Mammary epithelial cell (primary cell): ENCODE measurements at regions not wholly inside any gene's neighbourhood (a gene's known extent, or its start where the extent isn't known, plus 50 kb on each side); places are given as distances from the start of the nearest gene placed in this dataset.

Experiments used
- EZH2 ChIP-seq: IDR thresholded peaks from 2 replicates; pipeline ENCODE4 v1.6.1; 2012; ENCODE audit warnings: low read length, inconsistent platforms, borderline replicate concordance
- TF ChIP-seq, protein P1 (sequence below), 2 donors: IDR thresholded peaks in 1 of 2; conservative IDR thresholded peaks in 1 of 2; 2 replicates each; pipeline ENCODE4 v1.5.1; 2011 to 2012; ENCODE audit warnings: inconsistent platforms in 2 of 2, low read length in 2 of 2, mild to moderate bottlenecking in 2 of 2, control low read depth in 1 of 2, low read depth in 1 of 2; ENCODE audit not compliant: insufficient read depth in 1 of 2; ENCODE audit errors: extremely low read depth in 1 of 2

GRCh38 chr5:110969502-110969901 lies 102.0 kb upstream of the TSLP start:
- TF ChIP-seq, protein P1, sequence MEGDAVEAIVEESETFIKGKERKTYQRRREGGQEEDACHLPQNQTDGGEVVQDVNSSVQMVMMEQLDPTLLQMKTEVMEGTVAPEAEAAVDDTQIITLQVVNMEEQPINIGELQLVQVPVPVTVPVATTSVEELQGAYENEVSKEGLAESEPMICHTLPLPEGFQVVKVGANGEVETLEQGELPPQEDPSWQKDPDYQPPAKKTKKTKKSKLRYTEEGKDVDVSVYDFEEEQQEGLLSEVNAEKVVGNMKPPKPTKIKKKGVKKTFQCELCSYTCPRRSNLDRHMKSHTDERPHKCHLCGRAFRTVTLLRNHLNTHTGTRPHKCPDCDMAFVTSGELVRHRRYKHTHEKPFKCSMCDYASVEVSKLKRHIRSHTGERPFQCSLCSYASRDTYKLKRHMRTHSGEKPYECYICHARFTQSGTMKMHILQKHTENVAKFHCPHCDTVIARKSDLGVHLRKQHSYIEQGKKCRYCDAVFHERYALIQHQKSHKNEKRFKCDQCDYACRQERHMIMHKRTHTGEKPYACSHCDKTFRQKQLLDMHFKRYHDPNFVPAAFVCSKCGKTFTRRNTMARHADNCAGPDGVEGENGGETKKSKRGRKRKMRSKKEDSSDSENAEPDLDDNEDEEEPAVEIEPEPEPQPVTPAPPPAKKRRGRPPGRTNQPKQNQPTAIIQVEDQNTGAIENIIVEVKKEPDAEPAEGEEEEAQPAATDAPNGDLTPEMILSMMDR (conservative IDR thresholded peaks at IDR 0.05 in 1 of 2, IDR thresholded peaks at IDR 0.05 in 1 of 2; ENCODE audit: extremely low read depth in 1 of 2, insufficient read depth in 1 of 2, low read depth in 1 of 2, low read length in 2 of 2) = no peak
- TF ChIP-seq EZH2 = no peak
